Upper lobe of left lung (tissue), 6 donors: ENCODE measurements at regions not wholly inside any gene's neighbourhood (a gene's known extent, or its start where the extent isn't known, plus 50 kb on each side); places are given as distances from the start of the nearest gene placed in this dataset.

ENCODE experiments used
- ATAC-seq, 2 donors: fragments of 200-7000 bp; cut with Tn5 transposase; one replicate each; pipeline ENCODE4 v1.9.1; 2022; ENCODE audit warnings: mild to moderate bottlenecking in 2 of 2, moderate library complexity in 2 of 2; ENCODE audit not compliant: low FRiP score in 2 of 2
- DNase-seq, 2 donors: peaks; one replicate each; pipeline ENCODE4 v3.0.0-alpha.2; 2019 to 2020
- H3K27ac ChIP-seq, 4 donors: fragments of 200-600 bp; sonication (generic); one replicate each; pipeline ENCODE4 v1.5.1; 2016 to 2019
- H3K27me3 ChIP-seq, 4 donors: fragments of 200-600 bp; sonication (generic); one replicate each; pipeline ENCODE4 v1.5.1; 2017 to 2019
- H3K36me3 ChIP-seq, 4 donors: fragments of 200-600 bp; sonication (generic); one replicate each; pipeline ENCODE4 v1.5.1; 2016 to 2019
- H3K4me1 ChIP-seq, 4 donors: fragments of 200-600 bp; sonication (generic); one replicate each; pipeline ENCODE4 v1.5.1; 2018 to 2019
- H3K4me3 ChIP-seq, 4 donors: fragments of 200-600 bp; sonication (generic); one replicate each; pipeline ENCODE4 v1.5.1; 2017 to 2019; ENCODE audit warnings: mild to moderate bottlenecking in 2 of 4, moderate library complexity in 1 of 4
- H3K9me3 ChIP-seq, 4 donors: fragments of 200-600 bp; sonication (generic); one replicate each; pipeline ENCODE4 v1.5.1; 2018 to 2019
- CTCF ChIP-seq, 6 experiments: fragments of 450-650 bp in 4 of 6; fragments of 200-600 bp in 2 of 6; sonication (generic) in 2 of 6; IDR thresholded peaks; one replicate each; pipeline ENCODE4 v1.5.1; 2016 to 2019; ENCODE audit warnings: antibody characterized with exemption in 6 of 6
- EP300 ChIP-seq, 4 donors: sonication (generic); formaldehyde crosslinking; IDR thresholded peaks; one replicate each; pipeline ENCODE4 v1.5.1; 2017; ENCODE audit warnings: antibody characterized with exemption in 4 of 4, control low read depth in 2 of 4
- POLR2A ChIP-seq, 4 donors: fragments of 450-650 bp; IDR thresholded peaks; one replicate each; pipeline ENCODE4 v1.5.1; 2016 to 2017; ENCODE audit warnings: antibody characterized with exemption in 4 of 4, mild to moderate bottlenecking in 2 of 4
- POLR2AphosphoS5 ChIP-seq, 2 donors: sonication (generic); formaldehyde crosslinking; IDR thresholded peaks; one replicate each; pipeline ENCODE4 v1.5.1; 2017; ENCODE audit warnings: antibody characterized with exemption in 2 of 2
- WGBS, 2 donors: methylation state at CpG; one replicate each; pipeline ENCODE4 v1.1.5; 2017 to 2018; 5-methylcytosine and 5-hydroxymethylcytosine counted together
- donor health status: DM: no; HTN: no; CAD: no; lungs with moderate emphysema.
- donor health status: DM: no; HTN: yes; CAD: no; lungs with severe emphysema.

GRCh38 chr2:8267048-8267447 is 414.8 kb upstream of the ID2 start:
- no peak for DNase-seq

GRCh38 chr2:8267721-8268120 is 414.1 kb upstream of the ID2 start:
- DNase-seq (no peak), ATAC-seq (no peak)
- H3K9me3 ChIP-seq: no peaks in the 10 kb centered on the region
- WGBS, 2 donors: 96 to 97% methylated on average over 3 of the region's 3 CpGs
- H3K4me1 ChIP-seq: no peaks in the 10 kb centered on the region
- H3K36me3 ChIP-seq: no peaks in the 10 kb centered on the region
- no peaks in the 10 kb centered on the region for H3K27me3 ChIP-seq
- no peak for TF ChIP-seq POLR2AphosphoS5 (IDR thresholded peaks at IDR 0.05)
- no peak for TF ChIP-seq POLR2A (IDR thresholded peaks at IDR 0.05)
- no peak for TF ChIP-seq CTCF (IDR thresholded peaks at IDR 0.05)
- TF ChIP-seq EP300 (IDR thresholded peaks at IDR 0.05): no peak
- H3K4me3 ChIP-seq: no peak overlapping the region
- no peak overlapping the region for H3K27ac ChIP-seq

More at GRCh38 chr2:8267048-8267447, 414.8 kb upstream of the ID2 start:
- TF ChIP-seq CTCF (IDR thresholded peaks at IDR 0.05): no peak
- no peak for TF ChIP-seq POLR2AphosphoS5 (IDR thresholded peaks at IDR 0.05)
- no peak for TF ChIP-seq POLR2A (IDR thresholded peaks at IDR 0.05)
- no peak for TF ChIP-seq EP300 (IDR thresholded peaks at IDR 0.05)
- H3K36me3 ChIP-seq: no peaks in the 10 kb centered on the region
- H3K4me3 ChIP-seq: no peak overlapping the region
- ATAC-seq: no peak
- no peaks in the 10 kb centered on the region for H3K4me1 ChIP-seq
- H3K27me3 ChIP-seq: no peaks in the 10 kb centered on the region
- H3K9me3 ChIP-seq: no peaks in the 10 kb centered on the region
- 94 to 98% methylated on average over 3 of the region's 3 CpGs for WGBS, 2 donors
- H3K27ac ChIP-seq: no peak overlapping the region

GRCh38 chr2:8268172-8268783 is 413.6 kb upstream of the ID2 start:
- Histone ChIP-seq H3K9me3 (no peaks in the 10 kb centered on the region), H3K4me3 (no peak overlapping the region), H3K27ac (no peak overlapping the region), H3K36me3 (no peaks in the 10 kb centered on the region), H3K27me3 (no peaks in the 10 kb centered on the region), H3K4me1 (no peaks in the 10 kb centered on the region)
- DNase-seq (no peak), ATAC-seq (peak in 1 of 2 donors; percentile 63)
- TF ChIP-seq CTCF (IDR thresholded peaks at IDR 0.05) (no peak), POLR2A (IDR thresholded peaks at IDR 0.05) (no peak), EP300 (IDR thresholded peaks at IDR 0.05) (no peak), POLR2AphosphoS5 (IDR thresholded peaks at IDR 0.05) (no peak)
- whole genome bisulfite sequencing, 2 donors: 77 to 81% methylated on average over 8 of the region's 8 CpGs

GRCh38 chr2:8270699-8271098 is 411.2 kb upstream of the ID2 start:
- DNase-seq (no peak), ATAC-seq (no peak)
- Histone ChIP-seq H3K27ac (no peak overlapping the region), H3K27me3 (no peaks in the 10 kb centered on the region), H3K9me3 (no peaks in the 10 kb centered on the region), H3K36me3 (no peaks in the 10 kb centered on the region), H3K4me3 (no peak overlapping the region), H3K4me1 (no peaks in the 10 kb centered on the region)
- no peak for TF ChIP-seq POLR2AphosphoS5 (IDR thresholded peaks at IDR 0.05)
- no peak for TF ChIP-seq EP300 (IDR thresholded peaks at IDR 0.05)
- TF ChIP-seq POLR2A (IDR thresholded peaks at IDR 0.05): no peak
- TF ChIP-seq CTCF (IDR thresholded peaks at IDR 0.05): no peak

- 83 to 88% methylated on average over 3 of the region's 3 CpGs for WGBS, 2 donors
- no peak overlapping the region for H3K4me3 ChIP-seq
- H3K9me3 ChIP-seq: no peaks in the 10 kb centered on the region
Measured at GRCh38 chr2:8271461-8271860, 410.4 kb upstream of the ID2 start.

More at GRCh38 chr2:8271461-8271860, 410.4 kb upstream of the ID2 start:
- Histone ChIP-seq H3K27me3 (no peaks in the 10 kb centered on the region), H3K36me3 (no peaks in the 10 kb centered on the region), H3K27ac (no peak overlapping the region), H3K4me1 (no peaks in the 10 kb centered on the region)
- ATAC-seq (no peak), DNase-seq (no peak)
- TF ChIP-seq EP300 (IDR thresholded peaks at IDR 0.05): no peak
- TF ChIP-seq POLR2A (IDR thresholded peaks at IDR 0.05): no peak
- no peak for TF ChIP-seq CTCF (IDR thresholded peaks at IDR 0.05)
- no peak for TF ChIP-seq POLR2AphosphoS5 (IDR thresholded peaks at IDR 0.05)
